NCI-H2196 (cell line): ENCODE measurements at regions not wholly inside any gene's neighbourhood (a gene's known extent, or its start where the extent isn't known, plus 50 kb on each side); places are given as distances from the start of the nearest gene placed in this dataset.

Source experiments
- DNase-seq: peaks from one replicate; lab custom pipeline; 2025; ENCODE audit not compliant: unreplicated experiment; lab: John Stamatoyannopoulos, UW

DNA sequence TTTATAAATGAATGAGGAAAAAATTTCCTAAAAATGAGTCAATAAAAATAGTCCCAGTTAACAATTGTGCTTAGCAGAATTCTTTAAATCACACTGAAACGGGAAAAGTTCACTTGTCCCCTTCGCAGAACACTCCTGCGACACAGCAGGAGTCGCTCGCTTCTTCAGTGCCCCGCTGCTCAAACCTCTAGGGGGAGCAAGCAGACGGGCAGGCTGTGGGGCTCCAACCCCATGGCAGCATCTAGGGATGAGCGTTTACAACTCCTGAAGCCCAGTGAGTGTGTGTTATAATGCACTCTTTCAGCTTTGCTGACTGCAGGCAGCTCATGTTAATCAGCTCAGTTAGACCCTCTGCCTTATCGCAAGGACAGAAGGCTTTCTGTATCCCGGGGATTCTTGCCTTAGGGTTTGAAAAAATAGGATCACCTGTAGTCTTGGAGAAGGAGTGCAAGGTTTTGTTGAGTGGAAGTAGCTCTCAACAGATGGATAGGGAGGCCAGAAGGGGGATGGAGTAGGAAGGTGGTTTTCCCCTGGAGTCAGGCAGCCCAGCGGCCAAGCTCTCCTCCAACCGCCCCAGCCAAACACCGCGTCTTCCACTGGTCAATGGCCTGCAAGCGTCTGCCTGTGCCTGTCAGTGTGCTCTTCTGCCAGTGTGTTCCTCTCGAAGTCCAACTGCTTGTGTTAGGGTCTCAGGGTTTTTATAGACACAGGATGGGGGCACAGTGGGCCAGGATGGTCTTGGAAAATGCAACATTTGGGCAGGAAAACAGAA lies 1977.7 kb upstream of the LRRTM1 start:
- DNase-seq = no peak

DNA sequence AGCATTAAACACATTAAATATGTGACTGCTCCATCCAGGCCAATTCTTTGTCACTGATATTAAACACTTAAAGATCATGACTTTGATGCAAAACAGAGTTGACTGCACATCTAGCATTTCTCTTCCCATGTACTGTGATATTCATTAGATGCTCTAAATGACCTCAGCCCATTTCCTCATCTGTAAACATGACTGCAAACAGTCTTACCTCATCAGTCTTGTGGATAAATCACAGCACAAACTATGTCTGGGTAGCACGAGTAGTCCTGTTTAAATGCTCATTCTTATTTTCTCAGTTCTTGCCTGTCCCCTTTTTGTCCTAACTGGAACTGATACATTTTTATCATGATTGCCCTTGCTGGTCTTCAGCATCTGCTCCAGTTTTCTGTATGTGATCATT lies 1974.8 kb upstream of the LRRTM1 start:
- DNase-seq = no peak

DNA sequence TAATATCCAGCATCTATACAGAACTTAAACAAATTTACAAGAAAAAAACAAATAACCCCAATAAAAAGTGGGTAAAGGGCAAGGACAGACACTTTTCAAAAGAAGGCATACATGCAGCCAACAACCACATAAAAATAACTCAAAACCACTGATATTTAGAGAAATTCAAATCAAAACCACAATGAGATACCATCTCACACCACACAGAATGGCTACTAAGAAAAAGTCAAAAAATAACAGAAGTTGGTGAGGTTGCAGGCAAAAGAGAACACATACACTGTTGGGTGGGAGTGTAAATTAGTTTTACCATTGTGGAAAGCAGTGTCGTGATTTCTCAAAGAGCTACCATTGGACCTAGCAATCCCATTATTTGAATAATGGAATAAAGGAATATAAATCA lies 1973.9 kb upstream of the LRRTM1 start:
- no peak for DNase-seq

DNA sequence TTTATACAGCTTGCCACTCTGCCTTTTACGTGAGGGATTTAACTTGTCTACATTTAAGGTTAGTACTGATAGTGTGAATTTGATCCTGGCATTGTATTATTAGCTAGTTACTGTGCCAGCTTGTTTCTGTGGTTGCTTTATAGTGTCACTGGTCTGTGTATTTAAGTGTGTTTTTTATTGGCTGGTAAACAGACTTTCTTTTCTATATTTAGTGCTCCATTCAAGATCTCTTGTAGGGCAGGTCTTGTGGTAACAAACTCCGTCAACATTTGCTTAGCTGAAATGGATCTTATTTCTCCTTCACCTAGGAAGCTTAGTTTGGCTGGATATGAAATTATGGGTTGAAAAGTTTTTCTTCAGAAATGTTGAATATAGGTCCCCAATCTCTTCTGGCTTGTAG lies 1971.0 kb upstream of the LRRTM1 start:
- DNase-seq = no peak

DNA sequence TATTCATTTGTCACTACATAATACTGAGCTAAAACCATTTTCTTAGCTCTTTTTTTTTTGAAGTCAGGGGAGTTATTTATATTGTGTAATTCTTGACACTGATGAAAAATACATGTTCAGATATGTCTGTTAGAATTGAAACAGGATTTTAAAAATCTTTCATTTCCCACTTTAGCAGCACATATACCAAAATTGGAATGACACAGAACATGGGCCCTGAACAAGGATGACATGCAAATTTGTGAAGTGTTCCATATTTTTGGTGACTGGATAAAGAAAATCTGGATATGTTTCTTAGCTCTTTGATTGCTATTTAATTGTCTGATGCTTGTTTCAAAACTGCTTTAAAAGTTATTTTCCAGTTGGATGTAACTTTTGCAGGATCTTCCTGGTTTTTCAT lies 1963.9 kb upstream of the LRRTM1 start:
- DNase-seq = no peak

DNA sequence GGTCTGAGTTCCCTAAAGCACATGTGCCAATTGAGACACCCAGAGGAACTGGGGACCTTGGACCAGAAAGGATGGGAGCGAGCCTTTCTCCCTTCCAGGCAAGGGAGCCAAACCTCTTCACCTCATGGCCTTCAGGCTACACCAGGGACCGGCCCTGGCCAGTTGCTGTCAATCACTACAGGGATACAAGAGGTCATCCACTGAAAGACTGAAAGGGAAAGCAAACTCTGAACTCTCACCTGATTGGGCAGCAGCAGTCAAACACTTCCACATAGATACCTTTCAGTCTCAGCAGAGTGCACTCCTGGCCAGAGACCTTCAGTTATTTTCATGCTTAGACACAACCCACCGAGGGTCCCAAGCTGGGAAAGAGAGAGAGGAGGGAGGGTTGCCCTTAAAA lies 1956.0 kb upstream of the LRRTM1 start:
- no peak for DNase-seq

DNA sequence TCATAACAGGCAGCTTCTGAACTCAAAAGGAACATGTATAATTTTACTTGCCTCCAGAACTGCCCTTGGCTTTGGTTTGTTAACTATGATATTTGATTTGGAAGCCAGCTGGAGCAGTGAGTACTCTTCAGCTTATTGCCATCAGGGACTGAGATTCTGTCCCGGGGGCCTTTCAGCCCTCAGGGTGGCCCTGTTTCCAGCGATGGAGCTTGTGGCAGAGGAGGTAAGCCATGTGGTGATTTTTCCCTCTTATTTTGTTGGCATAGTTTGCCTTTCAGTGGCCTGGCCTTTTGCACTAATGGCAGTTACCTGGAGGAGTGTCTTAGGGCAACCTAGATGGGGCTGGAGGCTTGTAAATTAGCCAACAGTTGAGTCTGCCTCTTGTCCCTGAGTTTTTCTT lies 1955.0 kb upstream of the LRRTM1 start:
- DNase-seq = no peak

DNA sequence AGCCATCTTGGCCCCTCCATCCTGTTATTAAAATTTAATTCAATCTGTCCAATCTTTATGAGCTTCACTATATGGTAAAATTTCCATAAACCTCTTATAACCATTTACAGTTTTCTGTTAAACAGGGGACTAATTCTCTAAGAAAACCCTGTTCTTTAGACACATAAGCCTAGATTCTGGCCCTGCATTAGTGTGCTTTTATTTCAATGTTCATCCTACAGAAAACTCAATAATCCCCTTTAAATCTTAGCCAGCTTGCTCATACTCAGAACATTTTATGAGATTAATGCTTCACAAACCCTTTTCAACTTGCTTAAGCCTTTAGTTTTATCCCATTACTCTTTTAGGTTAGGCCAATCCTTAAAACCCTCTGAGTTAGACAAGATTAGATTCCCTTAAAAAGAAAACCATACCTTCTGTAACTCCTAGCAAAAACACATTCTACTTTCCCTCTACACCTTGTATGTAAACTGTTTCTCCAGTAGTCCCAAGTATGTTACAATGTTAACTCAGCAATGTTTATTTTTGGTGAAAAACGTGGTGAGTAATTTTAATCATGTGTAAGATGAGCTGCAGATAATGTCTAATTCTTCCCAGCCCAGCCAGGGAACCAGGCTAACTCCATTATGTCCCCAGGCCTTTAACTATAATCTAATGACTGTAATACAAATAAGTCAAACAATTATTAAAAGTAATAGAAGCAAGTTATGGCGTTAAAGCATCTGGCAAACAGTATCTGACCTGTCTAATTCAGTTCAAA lies 1953.4 kb upstream of the LRRTM1 start:
- no peak for DNase-seq

DNA sequence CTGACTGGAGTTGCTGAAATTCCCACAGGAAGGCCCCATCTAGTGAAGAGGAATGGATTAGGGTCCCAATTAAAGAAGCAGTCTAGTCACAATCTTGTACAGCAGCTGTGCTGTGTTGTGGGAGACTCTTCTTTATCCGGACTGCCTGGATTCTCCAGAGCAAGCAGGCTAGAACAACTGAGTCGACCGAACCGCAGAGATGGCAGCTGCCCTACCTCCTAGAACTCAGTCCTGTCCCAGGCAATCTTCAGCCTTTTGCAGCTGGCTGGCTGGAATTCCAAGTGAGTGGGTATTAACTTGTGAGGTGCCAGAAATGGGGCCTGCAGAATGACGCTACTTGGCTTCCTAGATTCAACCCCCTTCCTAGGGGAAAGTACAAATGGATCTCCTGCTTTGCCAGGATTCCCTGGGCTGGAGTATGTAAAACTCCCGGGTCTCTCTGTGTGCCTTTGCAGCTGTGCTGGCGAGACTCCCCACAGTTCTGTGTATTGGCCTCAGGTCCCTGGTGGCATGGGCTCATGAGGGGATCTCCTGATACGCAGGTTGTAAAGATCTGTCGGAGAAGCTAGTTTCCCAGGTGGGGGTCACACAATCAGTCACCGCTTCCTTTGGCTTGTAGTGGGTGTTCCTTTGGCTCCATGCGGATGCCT lies 1952.6 kb upstream of the LRRTM1 start:
- no peak for DNase-seq

DNA sequence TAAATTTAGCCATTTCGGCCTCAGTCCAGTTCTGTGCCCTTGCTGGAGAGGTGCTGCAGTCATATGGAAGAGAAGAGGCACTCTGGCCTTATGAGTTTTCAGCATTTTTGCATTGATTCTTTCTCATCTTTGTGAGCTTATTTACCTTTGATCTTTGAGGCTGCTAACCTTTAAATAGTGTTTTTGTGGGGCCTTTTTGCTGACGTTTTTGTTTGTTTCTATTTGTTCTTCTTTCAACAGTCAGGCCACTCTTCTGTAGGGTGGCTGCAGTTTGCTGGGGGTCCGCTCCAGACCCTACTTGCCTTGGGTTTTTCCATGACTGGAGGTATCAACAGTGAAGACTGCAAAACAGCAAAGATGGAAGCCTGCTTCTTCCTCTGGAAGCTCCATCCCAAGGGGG lies 1951.7 kb upstream of the LRRTM1 start:
- DNase-seq = no peak

DNA sequence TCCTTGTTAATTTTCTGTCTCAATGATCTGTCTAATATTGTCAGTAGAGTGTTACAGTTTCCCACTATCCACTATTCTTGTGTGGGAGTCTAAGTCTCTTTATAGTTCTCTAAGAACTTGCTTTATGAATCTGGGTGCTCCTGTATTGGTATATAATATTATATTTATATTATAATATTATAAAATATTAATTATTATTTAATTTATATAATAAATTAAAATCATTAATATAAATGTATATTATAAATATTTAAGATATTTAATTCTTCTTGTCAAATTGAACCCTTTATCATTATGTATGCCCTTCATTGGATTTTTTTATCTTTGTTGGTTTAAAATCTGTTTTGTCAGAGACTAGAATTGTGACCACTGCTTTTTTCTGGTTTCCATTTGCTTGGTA lies 1950.2 kb upstream of the LRRTM1 start:
- no peak for DNase-seq

DNA sequence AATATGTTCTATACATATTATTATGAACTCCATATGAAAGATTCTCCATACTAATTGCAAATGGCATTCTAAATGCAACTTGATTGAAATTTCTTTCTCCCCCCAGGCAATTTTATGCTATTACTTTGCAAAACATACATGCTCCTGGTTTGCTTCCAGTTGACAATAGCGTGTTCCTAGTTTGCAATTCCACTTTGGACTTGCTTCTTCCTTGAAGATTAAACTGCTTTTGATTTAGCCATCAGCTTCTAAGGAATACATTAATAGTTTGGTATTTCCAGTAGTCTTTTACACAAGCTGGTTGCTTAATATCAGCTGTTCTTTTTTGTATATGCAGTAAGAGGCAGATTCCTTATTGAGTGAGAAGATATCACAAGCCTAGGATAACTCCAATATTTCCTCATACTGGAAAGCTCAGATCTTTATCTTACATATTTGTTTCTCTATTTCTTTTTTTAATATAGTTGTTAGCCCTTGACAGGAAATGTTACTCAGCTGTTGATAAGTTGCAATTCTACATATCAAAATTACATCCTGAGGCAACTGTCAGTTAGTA lies 1941.7 kb upstream of the LRRTM1 start:
- no peak for DNase-seq

DNA sequence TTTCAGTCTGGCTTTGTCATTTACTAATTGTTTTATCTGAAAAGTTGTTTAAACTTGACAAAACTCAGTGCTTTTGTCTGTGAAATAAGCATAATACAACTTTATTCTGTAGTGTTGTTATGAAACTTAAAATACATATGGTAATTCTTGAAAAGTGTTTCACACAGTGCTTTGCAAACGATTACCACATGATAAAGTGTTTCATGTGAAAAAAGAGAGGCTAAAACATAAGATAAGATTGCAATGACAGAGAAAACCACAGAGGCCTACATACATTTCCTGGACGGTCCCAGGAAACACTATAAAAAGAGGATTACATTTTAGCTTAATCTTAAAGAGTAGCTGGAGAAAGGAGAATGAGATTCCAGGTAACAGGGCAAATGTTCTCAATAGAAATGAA lies 1934.6 kb upstream of the LRRTM1 start:
- no peak for DNase-seq

DNA sequence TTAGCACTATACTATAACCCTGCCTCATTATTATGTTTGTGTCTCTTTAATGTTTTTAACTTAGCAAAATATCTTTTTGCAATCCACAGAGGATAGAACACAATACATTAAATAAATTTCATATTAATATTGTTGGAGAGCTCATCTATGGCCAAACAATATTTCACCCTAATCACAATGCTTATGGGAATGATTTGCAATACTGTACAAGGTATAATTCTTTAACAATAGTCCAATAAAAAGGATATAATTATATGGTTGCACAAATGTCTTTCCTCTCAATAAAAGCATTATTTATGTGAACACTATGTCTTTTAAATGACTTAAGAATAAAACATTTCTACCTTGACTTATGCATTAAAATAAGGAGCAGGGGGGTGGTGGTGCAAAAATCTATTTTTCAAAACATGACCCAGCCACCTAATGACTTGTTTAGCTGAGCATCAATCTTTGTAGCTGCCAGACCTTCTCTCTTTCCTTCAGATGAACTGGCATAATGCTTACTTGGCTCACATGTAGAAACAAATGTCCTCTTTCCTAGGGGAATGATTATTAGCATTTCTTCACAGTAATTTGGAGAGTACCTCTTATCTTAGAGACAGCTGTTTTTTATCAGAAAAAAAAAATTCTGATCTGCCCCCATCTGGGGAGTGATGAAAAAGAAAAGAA lies 1933.6 kb upstream of the LRRTM1 start:
- no peak for DNase-seq

DNA sequence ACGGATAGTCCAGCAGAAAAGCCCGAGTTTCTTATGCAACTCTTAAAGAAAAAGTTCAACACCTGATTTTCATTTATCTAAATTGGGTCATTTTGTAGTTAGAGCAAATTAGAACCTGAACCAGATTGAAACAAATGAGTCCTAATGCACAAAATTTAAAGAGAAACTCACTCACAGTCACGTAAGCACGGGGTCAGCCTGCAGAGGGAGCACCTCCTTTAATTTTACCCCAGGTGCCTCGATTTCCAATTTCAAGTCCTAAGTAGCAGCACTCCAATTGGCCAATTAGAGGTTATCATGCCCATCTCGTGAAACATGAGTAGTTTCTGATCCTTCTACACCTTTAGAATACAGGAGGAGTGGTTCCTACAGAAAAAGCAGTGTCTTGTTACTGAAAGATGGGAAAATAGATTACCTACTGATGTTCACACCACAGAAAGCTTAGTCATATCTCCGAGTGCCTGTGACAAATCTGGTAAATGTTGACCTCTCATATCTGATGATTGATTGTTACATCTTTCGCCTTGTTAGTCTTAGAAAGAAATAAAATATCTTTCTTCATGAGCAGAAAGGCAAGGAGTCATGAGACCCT lies 1929.8 kb upstream of the LRRTM1 start:
- DNase-seq = no peak

DNA sequence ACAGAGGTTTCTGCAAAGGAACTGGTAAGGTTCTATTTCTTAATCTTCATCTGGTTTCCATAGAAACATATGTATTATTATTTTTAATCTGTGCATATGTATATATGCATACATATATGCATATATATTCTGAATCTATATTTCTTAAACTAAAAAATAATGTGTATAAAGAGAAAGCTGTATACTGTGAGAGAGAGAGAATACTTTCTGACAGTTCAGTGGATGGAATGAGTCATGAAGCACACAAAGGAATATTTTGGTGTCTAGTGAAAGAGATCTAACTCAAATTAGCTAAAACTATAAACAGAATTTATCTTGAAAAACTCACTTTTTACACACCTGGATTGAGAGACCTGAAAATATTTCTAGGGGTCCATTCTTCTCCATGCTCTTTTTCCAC lies 1929.3 kb upstream of the LRRTM1 start:
- no peak for DNase-seq

DNA sequence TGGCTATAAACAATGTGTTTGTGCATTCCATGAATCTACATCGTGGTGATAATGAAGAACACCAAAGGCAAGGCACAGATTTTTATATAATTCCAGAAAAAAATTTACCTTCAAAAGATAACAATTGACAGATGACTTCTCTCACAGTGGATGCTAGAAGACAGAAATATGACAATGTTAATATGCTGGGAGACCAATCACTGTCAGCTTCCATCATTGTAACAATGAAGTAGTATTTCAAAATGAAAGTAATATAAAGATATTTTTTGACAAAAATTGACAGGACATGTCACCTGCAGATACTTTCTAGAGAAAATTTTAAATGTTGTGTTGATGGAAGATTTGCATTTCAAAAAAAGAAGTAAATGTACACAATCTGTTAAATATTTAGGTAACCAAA lies 1925.9 kb upstream of the LRRTM1 start:
- no peak for DNase-seq

DNA sequence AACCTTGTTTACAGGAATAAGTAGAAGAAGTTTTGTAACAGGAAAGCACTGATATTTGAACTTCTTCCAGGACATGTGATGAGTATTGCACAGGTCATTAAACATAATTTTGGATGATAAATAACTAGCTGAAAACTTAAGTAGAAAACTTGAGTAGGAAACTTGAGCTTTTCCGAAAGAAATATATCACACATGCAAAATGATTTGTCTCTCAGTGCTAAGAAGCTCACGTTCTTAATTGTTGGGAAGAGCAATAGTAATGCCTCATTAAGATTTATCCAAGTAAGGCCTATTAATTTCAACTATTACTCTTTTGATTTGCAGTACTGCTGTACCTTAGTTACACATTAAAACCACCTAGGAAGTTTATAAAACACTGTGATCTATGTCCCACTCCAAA lies 1921.9 kb upstream of the LRRTM1 start:
- DNase-seq = no peak

DNA sequence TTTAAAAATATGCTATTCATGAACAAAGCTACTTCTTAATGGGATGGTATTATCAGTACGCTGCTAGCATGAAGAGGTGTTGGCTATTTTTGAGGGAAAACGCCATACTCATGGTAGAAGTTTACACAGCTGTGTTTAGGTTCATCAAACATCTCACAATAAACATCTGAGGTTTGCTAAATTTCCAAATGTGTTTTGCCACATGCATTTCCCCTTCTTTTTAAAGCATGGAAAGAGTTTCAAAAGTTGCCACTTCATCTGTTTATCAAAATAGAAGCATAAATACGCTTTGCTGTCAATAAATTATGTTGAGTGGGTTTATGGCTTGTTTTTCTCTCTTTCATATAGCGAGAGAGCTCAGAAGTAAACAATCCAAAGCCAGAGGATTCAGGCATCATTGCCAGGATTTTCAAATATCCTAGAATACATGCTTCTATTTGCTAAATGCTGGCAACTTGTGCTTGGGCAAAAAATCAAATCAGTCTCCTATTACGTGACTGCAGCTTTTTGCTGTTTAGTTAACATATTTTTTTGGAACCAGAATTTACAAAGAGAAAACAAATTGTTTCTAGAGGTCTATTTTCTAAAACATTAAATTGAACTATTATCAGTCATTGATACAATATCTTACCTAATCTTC lies 1919.9 kb upstream of the LRRTM1 start:
- no peak for DNase-seq

DNA sequence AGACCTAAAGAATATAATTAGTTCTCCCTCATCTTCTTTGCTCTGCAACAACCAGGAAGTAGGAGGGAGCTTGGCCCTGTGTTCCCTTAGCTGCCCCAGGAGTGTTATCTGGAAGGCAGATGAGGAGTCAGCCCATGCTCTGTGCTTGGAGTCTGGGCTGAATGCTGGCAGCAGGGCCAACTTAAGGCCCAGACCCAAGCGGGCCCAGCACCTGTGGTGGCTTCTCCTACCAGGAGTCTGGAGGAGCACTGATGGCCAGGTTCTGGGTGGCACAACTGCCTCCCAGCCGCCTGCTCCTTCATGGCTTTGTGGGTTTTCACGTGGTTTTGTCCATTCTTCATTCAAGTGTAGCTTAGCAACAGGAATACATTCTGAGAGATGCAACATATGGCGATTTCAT lies 1910.7 kb upstream of the LRRTM1 start:
- no peak for DNase-seq

DNA sequence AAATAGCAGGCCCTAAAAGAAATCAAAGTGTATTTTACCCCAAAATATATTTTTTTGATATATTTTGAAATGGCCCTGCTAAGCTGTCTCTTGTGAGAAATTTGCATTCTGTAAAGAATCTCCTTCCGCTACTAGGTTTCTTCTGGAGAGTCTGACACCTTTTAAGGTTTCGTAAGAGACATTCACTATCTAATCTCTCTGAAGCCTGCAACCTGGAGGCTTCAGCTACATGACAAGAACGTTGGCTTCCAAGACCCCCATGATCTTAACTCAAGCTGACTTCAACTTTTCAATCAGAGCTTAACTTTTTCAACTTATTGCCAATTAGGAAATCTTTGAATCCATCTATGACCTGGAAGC lies 1894.9 kb upstream of the LRRTM1 start:
- DNase-seq = no peak
